Neural progenitor cell (in vitro differentiated cells): ENCODE measurements at regions not wholly inside any gene's neighbourhood (a gene's known extent, or its start where the extent isn't known, plus 50 kb on each side); places are given as distances from the start of the nearest gene placed in this dataset.

Source experiments
- CTCF ChIP-seq: fragments of 200-600 bp; sonication (generic); IDR thresholded peaks from 2 replicates; pipeline ENCODE4 v1.5.1; 2017; ENCODE audit warnings: antibody characterized with exemption, mild to moderate bottlenecking
- EZH2 ChIP-seq: fragments of 200-600 bp; sonication (generic); IDR thresholded peaks from 2 replicates; pipeline ENCODE4 v1.6.1; 2017; ENCODE audit warnings: antibody characterized with exemption, mild to moderate bottlenecking, moderate library complexity

GRCh38 chr17:71363661-71364060 is 757.2 kb upstream of the SOX9 start:
- no peak for TF ChIP-seq CTCF
- no peak for TF ChIP-seq EZH2
